ENCODE measurements at regions not wholly inside any gene's neighbourhood (a gene's known extent, or its start where the extent isn't known, plus 50 kb on each side); places are given as distances from the start of the nearest gene placed in this dataset.

- H3K4me3 ChIP-seq (ENCODE audit: low read depth, low read length) = no peak overlapping the region
- no peak for TF ChIP-seq CTCF (IDR thresholded peaks at IDR 0.05; ENCODE audit: borderline replicate concordance, insufficient read depth, low read depth, low read length)
Measured at GRCh38 chr2:5945742-5946141, 253.6 kb downstream of the SOX11 start.

GRCh38 chr2:5946225-5947115 lies 254.3 kb downstream of the SOX11 start:
- TF ChIP-seq CTCF (IDR thresholded peaks at IDR 0.05; ENCODE audit: borderline replicate concordance, insufficient read depth, low read depth, low read length) = no peak
- H3K4me3 ChIP-seq (ENCODE audit: low read depth, low read length) = no peak overlapping the region

- H3K4me3 ChIP-seq (ENCODE audit: low read depth, low read length) = no peak overlapping the region
- no peak for TF ChIP-seq CTCF (IDR thresholded peaks at IDR 0.05; ENCODE audit: borderline replicate concordance, insufficient read depth, low read depth, low read length)
Measured at GRCh38 chr2:5950736-5951135, 258.6 kb downstream of the SOX11 start.

DNA sequence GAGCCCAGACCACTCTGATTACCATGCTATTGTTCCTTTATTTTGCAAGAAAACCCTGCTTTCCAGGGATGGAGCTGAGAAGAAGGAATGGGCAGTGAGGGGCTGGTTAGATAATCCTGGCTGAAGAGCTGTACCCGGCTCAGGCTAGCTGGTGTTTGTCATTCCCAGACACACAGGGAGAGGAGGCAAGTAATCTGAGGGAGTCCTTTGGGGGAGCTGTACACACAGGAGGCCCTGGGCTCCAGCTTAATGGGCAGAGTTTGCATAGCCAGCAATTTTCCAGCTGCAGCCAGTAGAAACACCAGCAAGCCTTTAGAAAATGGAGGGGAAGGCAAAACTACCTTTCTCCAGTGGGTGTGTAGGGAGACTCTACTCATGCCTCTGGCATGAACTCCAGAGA lies 259.3 kb downstream of the SOX11 start:
- no peak overlapping the region for H3K4me3 ChIP-seq (ENCODE audit: low read depth, low read length)
- no peak for TF ChIP-seq CTCF (IDR thresholded peaks at IDR 0.05; ENCODE audit: borderline replicate concordance, insufficient read depth, low read depth, low read length)

GRCh38 chr2:5953525-5953924 lies 261.3 kb downstream of the SOX11 start:
- TF ChIP-seq CTCF (IDR thresholded peaks at IDR 0.05; ENCODE audit: borderline replicate concordance, insufficient read depth, low read depth, low read length) = no peak
- H3K4me3 ChIP-seq (ENCODE audit: low read depth, low read length) = no peak overlapping the region

DNA sequence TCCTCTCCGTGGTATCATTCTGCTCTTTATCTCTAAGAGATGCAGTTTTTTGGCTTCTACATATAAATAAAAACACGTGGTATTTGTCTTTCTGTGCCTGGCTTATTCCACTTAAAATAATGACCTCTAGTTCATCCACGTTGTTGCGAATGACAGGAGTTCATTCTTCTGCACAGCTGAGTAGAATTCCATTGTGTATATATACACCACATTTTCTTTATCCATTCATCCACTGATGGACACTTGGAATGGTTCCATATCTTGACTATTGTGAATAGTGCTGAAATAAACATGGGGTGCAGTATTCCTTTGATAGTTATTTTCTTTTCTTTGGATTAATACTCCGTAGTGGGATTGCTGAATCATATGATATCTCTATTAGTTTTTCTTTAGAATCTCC lies 262.3 kb downstream of the SOX11 start:
- TF ChIP-seq CTCF (IDR thresholded peaks at IDR 0.05; ENCODE audit: borderline replicate concordance, insufficient read depth, low read depth, low read length) = no peak
- no peak overlapping the region for H3K4me3 ChIP-seq (ENCODE audit: low read depth, low read length)

DNA sequence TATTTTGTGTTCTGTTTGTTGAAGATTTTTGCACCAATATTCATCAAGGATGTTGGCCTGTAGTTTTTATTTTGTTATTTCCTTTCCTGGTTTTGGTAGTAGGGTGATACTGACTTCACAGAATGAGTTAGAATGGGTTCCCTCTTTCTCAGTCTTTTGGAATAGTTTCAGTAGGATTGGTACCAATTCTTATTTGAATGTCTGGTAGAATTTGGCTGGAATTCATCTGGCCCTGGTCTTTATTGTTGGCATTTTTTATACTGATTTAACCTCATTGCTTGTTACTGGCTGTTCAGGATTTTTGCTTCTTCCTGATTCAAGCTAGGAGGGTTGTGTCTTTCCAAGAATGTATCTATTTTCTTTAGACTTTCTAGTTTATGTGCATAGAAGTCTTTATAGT lies 263.7 kb downstream of the SOX11 start:
- TF ChIP-seq CTCF (IDR thresholded peaks at IDR 0.05; ENCODE audit: borderline replicate concordance, insufficient read depth, low read depth, low read length) = no peak

More for the DNA sequence above, 263.7 kb downstream of the SOX11 start:
- H3K4me3 ChIP-seq (ENCODE audit: low read depth, low read length) = no peak overlapping the region

All from GM12875 (cell line).